Liver (tissue), 8 donors: ENCODE measurements at regions not wholly inside any gene's neighbourhood (a gene's known extent, or its start where the extent isn't known, plus 50 kb on each side); places are given as distances from the start of the nearest gene placed in this dataset.

Source experiments
- DNase-seq: peaks from one replicate; pipeline ENCODE4 v3.0.0-alpha.2; 2017; ENCODE audit warnings: low spot score
- H3K27ac ChIP-seq, 2 donors: one replicate each; pipeline ENCODE4 v1.7.0; 2013; ENCODE audit warnings: inconsistent platforms in 2 of 2, low read length in 2 of 2, control low read depth in 1 of 2, low read depth in 1 of 2, mild to moderate bottlenecking in 1 of 2
- H3K27me3 ChIP-seq, 4 donors: one replicate each; pipeline versions ENCODE4 v1.6.1 to v1.7.0; 2013; ENCODE audit warnings: low read length in 3 of 4, inconsistent platforms in 1 of 4, mild to moderate bottlenecking in 1 of 4, moderate library complexity in 1 of 4; ENCODE audit not compliant: control insufficient read depth in 4 of 4, insufficient read depth in 4 of 4
- H3K36me3 ChIP-seq, 4 donors: one replicate each; pipeline versions ENCODE4 v1.6.1 to v1.7.0; 2013; ENCODE audit warnings: low read length in 3 of 4, mild to moderate bottlenecking in 3 of 4, low read depth in 1 of 4, moderate library complexity in 1 of 4; ENCODE audit not compliant: control insufficient read depth in 4 of 4, insufficient read depth in 3 of 4
- H3K4me1 ChIP-seq, 4 donors: one replicate each; pipeline versions ENCODE4 v1.6.1 to v1.7.0; 2013; ENCODE audit warnings: low read length in 3 of 4, mild to moderate bottlenecking in 3 of 4, moderate library complexity in 1 of 4; ENCODE audit not compliant: control insufficient read depth in 4 of 4, insufficient read depth in 4 of 4
- H3K4me3 ChIP-seq, 3 donors: one replicate each; pipeline versions ENCODE4 v1.6.1 to v1.7.0; 2013; ENCODE audit warnings: low read length in 3 of 3, control low read depth in 1 of 3, low read depth in 1 of 3, mild to moderate bottlenecking in 1 of 3
- H3K9ac ChIP-seq, 2 donors: one replicate each; pipeline ENCODE4 v1.7.0; 2013; ENCODE audit warnings: low read length in 2 of 2, mild to moderate bottlenecking in 2 of 2, moderate library complexity in 2 of 2, control low read depth in 1 of 2, low read depth in 1 of 2
- H3K9me3 ChIP-seq, 4 donors: one replicate each; pipeline versions ENCODE4 v1.6.1 to v1.7.0; 2013; ENCODE audit warnings: low read length in 3 of 4; ENCODE audit not compliant: control insufficient read depth in 4 of 4
- ATF3 ChIP-seq: IDR thresholded peaks from 2 replicates; pipeline ENCODE4 v1.6.1; 2016; ENCODE audit warnings: antibody characterized with exemption
- CTCF ChIP-seq: fragments of 150-350 bp; IDR thresholded peaks from 2 replicates; pipeline ENCODE4 v1.5.1; 2017; ENCODE audit warnings: improper control_type of control experiment, low read depth, low read length; ENCODE audit not compliant: missing input control
- EGR1 ChIP-seq, 2 donors: IDR thresholded peaks; 2 replicates each; pipeline ENCODE4 v1.6.1; 2016 to 2018; ENCODE audit warnings: antibody characterized with exemption in 2 of 2, low read depth in 2 of 2
- FOXA1 ChIP-seq: IDR thresholded peaks from 2 replicates; pipeline ENCODE4 v1.6.1; 2016; ENCODE audit warnings: antibody characterized with exemption
- FOXA2 ChIP-seq: IDR thresholded peaks from 2 replicates; pipeline ENCODE4 v1.6.1; 2016; ENCODE audit warnings: antibody characterized with exemption
- HNF4A ChIP-seq, 2 donors: conservative IDR thresholded peaks; 2 replicates each; pipeline ENCODE4 v1.6.1; 2016; ENCODE audit warnings: antibody characterized with exemption in 2 of 2, mild to moderate bottlenecking in 2 of 2
- HNF4G ChIP-seq: IDR thresholded peaks from 2 replicates; pipeline ENCODE4 v1.6.1; 2016; ENCODE audit warnings: antibody characterized with exemption
- JUND ChIP-seq, 2 donors: IDR thresholded peaks; 2 replicates each; pipeline ENCODE4 v1.6.1; 2016; ENCODE audit warnings: antibody characterized with exemption in 2 of 2
- MAX ChIP-seq: IDR thresholded peaks from 2 replicates; pipeline ENCODE4 v1.6.1; 2016; ENCODE audit warnings: antibody characterized with exemption
- RXRA ChIP-seq, 2 donors: IDR thresholded peaks; 2 replicates each; pipeline ENCODE4 v1.6.1; 2017 to 2018; ENCODE audit warnings: antibody characterized with exemption in 2 of 2, mild to moderate bottlenecking in 1 of 2
- SP1 ChIP-seq: IDR thresholded peaks from 2 replicates; pipeline ENCODE4 v1.6.1; 2018; ENCODE audit warnings: antibody characterized with exemption, mild to moderate bottlenecking
- TAF1 ChIP-seq: conservative IDR thresholded peaks from 2 replicates; pipeline ENCODE4 v1.6.1; 2016; ENCODE audit warnings: antibody characterized with exemption, mild to moderate bottlenecking
- YY1 ChIP-seq: IDR thresholded peaks from 2 replicates; pipeline ENCODE4 v1.6.1; 2016; ENCODE audit warnings: antibody characterized with exemption, mild to moderate bottlenecking
- WGBS: extraction: QIAGEN DNeasy Blood & Tissue Kit; methylation state at CpG from one replicate; pipeline ENCODE4 v1.1.7; 2013; 5-methylcytosine and 5-hydroxymethylcytosine counted together
- TF ChIP-seq, protein P1 (sequence below): IDR thresholded peaks from 2 replicates; pipeline ENCODE4 v1.6.1; 2016; ENCODE audit warnings: antibody characterized with exemption
- TF ChIP-seq, protein P2 (sequence below): IDR thresholded peaks from 2 replicates; pipeline ENCODE4 v1.6.1; 2016; ENCODE audit warnings: antibody characterized with exemption, mild to moderate bottlenecking
- donor health status: healthy.
- donor health status: healthy.
- donor health status: healthy.
- donor health status: healthy.
- donor health status: healthy.

GRCh38 chr10:78459639-78460037 lies 426.0 kb downstream of the RPS24 start:
- Histone ChIP-seq H3K4me3 (no peak overlapping the region), H3K27me3 (no peaks in the 10 kb centered on the region), H3K4me1 (peaks cover 2 to 20% (median 4%) of the 10 kb centered on the region in 4 donors), H3K27ac (peak overlapping the region; percentile 35 to 64), H3K36me3 (no peaks in the 10 kb centered on the region), H3K9ac (no peak overlapping the region), H3K9me3 (no peaks in the 10 kb centered on the region)
- DNase-seq = no peak
- TF ChIP-seq CTCF (no peak), RXRA (IDR thresholded peaks at IDR 0.05) (no peak), YY1 (no peak), JUND (IDR thresholded peaks at IDR 0.05) (no peak), EGR1 (IDR thresholded peaks at IDR 0.05; ENCODE audit: low read depth in 2 of 2) (no peak), MAX (no peak), SP1 (no peak), TAF1 (no peak), ATF3 (no peak), HNF4A (conservative IDR thresholded peaks at IDR 0.05) (no peak)
- TF ChIP-seq, protein P1, sequence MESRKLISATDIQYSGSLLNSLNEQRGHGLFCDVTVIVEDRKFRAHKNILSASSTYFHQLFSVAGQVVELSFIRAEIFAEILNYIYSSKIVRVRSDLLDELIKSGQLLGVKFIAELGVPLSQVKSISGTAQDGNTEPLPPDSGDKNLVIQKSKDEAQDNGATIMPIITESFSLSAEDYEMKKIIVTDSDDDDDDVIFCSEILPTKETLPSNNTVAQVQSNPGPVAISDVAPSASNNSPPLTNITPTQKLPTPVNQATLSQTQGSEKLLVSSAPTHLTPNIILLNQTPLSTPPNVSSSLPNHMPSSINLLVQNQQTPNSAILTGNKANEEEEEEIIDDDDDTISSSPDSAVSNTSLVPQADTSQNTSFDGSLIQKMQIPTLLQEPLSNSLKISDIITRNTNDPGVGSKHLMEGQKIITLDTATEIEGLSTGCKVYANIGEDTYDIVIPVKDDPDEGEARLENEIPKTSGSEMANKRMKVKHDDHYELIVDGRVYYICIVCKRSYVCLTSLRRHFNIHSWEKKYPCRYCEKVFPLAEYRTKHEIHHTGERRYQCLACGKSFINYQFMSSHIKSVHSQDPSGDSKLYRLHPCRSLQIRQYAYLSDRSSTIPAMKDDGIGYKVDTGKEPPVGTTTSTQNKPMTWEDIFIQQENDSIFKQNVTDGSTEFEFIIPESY = no peak
- TF ChIP-seq, protein P2, sequence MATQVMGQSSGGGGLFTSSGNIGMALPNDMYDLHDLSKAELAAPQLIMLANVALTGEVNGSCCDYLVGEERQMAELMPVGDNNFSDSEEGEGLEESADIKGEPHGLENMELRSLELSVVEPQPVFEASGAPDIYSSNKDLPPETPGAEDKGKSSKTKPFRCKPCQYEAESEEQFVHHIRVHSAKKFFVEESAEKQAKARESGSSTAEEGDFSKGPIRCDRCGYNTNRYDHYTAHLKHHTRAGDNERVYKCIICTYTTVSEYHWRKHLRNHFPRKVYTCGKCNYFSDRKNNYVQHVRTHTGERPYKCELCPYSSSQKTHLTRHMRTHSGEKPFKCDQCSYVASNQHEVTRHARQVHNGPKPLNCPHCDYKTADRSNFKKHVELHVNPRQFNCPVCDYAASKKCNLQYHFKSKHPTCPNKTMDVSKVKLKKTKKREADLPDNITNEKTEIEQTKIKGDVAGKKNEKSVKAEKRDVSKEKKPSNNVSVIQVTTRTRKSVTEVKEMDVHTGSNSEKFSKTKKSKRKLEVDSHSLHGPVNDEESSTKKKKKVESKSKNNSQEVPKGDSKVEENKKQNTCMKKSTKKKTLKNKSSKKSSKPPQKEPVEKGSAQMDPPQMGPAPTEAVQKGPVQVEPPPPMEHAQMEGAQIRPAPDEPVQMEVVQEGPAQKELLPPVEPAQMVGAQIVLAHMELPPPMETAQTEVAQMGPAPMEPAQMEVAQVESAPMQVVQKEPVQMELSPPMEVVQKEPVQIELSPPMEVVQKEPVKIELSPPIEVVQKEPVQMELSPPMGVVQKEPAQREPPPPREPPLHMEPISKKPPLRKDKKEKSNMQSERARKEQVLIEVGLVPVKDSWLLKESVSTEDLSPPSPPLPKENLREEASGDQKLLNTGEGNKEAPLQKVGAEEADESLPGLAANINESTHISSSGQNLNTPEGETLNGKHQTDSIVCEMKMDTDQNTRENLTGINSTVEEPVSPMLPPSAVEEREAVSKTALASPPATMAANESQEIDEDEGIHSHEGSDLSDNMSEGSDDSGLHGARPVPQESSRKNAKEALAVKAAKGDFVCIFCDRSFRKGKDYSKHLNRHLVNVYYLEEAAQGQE = no peak
- WGBS = 99% methylated on average over 3 of the region's 3 CpGs

- Histone ChIP-seq H3K4me1 (peaks cover 2 to 20% (median 4%) of the 10 kb centered on the region in 4 donors), H3K27ac (no peak overlapping the region), H3K9ac (no peak overlapping the region), H3K4me3 (no peak overlapping the region), H3K36me3 (no peaks in the 10 kb centered on the region), H3K9me3 (no peaks in the 10 kb centered on the region), H3K27me3 (no peaks in the 10 kb centered on the region)
- DNase-seq = no peak
- TF ChIP-seq TAF1 = no peak
- TF ChIP-seq HNF4A (conservative IDR thresholded peaks at IDR 0.05) = no peak
- no peak for TF ChIP-seq CTCF
- no peak for TF ChIP-seq FOXA2
- TF ChIP-seq HNF4G = no peak
- TF ChIP-seq MAX = no peak
- TF ChIP-seq, protein P1 = no peak
- TF ChIP-seq RXRA (IDR thresholded peaks at IDR 0.05) = no peak
- TF ChIP-seq YY1 = no peak
- no peak for TF ChIP-seq EGR1 (IDR thresholded peaks at IDR 0.05; ENCODE audit: low read depth in 2 of 2)
- no peak for TF ChIP-seq FOXA1
- TF ChIP-seq, protein P2 = no peak
These were observed 426.5 kb downstream of the RPS24 start for GRCh38 chr10:78460204-78460603.
